ENCODE measurements at regions not wholly inside any gene's neighbourhood (a gene's known extent, or its start where the extent isn't known, plus 50 kb on each side); places are given as distances from the start of the nearest gene placed in this dataset.
A peak's percentile ranks its signal among the peaks of the same experiment; 100 is the strongest.
"Not testable (repeated sequence)": the region's sequence is repeated elsewhere in the genome, so short reads cannot be mapped to it uniquely, and the experiment has no call there.

DNA sequence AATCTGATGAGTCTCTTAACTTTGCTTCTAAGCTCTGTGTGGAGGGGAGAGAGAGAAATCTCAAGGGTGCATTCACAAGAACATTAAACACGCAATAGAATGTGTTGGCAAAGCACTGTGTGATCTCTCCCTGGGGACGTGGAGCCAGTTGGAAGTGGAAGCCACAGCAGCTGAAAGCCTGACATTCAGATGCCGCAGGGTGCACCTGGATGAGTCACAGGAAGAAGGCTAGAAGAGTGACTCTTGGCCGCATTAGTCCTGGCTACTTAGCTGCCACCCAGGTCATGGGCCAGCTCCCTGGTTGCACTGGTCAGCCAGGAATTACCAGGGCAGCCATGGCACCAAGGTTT lies 186.9 kb downstream of the ADRA2C start:
- H4K20me1 ChIP-seq (ENCODE audit: insufficient read depth, low read length); H2AFZ ChIP-seq (ENCODE audit: low read length); H3K79me2 ChIP-seq (ENCODE audit: low read length); DNase-seq; H3K4me3 ChIP-seq (ENCODE audit: low read length); H3K27me3 ChIP-seq (replicated peaks; ENCODE audit: insufficient read depth, low read length); H3K9me3 ChIP-seq (replicated peaks; ENCODE audit: insufficient read depth, low read length); H3K9me2 ChIP-seq (replicated peaks; ENCODE audit: insufficient read depth, low read length); H3K36me3 ChIP-seq (replicated peaks; ENCODE audit: insufficient read depth, low read length): not testable (repeated sequence)
- Histone ChIP-seq H3K9ac (ENCODE audit: low read length) (peak overlapping the region; percentile 34; the same call in 1 of the 2 replicates), H3K4me2 (ENCODE audit: low read depth, low read length) (peak overlapping the region; percentile 49; the same call in 1 of the 2 replicates), H3K27ac (ENCODE audit: low read length) (peak overlapping the region; percentile 88), H3K4me1 (ENCODE audit: low read length) (peaks cover 19% of the 10 kb centered on the region), H3F3A (ENCODE audit: insufficient read depth, low read length) (peaks cover 21% of the 10 kb centered on the region)

DNA sequence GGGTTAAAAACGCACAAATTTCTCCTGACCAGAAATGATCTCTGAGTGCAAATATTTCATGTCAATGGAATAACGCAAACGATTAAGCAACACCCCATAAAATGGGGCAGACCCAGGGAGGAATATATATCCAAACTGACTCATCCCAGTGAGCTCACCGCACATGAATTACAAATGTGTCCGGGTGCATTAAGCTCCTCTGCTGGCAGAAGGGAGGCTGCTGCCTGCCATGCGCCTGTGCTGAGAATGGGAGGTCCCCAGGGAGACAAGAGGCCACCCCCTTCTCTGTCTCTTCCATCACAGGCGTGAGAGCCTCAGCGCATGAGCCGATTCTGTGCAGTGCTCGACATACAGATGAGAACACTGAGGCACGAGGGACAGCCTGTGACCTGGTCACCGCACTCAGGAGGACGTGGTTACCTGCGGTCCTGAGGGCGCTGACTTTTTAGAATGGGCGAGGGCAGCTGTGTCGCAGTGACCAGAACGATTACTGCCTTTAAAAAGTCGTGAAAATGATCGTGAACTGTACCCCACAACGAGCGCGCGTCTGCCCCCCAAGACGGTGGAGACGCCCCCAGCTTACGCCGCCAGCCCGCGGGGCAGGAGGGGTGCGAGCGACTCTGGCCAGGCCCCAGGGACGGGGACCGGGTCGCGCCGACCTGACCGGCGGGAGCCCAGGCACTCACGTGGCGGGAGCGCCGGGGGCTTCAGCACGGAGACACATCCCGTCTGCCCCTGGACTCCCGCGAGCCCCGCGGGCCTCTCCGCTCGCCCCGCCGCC lies 188.5 kb downstream of the ADRA2C start:
- not testable (repeated sequence) for H4K20me1 ChIP-seq (ENCODE audit: insufficient read depth, low read length); H3K27me3 ChIP-seq (replicated peaks; ENCODE audit: insufficient read depth, low read length); H3K36me3 ChIP-seq (replicated peaks; ENCODE audit: insufficient read depth, low read length); H3K79me2 ChIP-seq (ENCODE audit: low read length); H2AFZ ChIP-seq (ENCODE audit: low read length); H3K9me3 ChIP-seq (replicated peaks; ENCODE audit: insufficient read depth, low read length); H3K9me2 ChIP-seq (replicated peaks; ENCODE audit: insufficient read depth, low read length)
- Histone ChIP-seq H3K4me1 (ENCODE audit: low read length) (peaks cover 19% of the 10 kb centered on the region), H3K4me2 (ENCODE audit: low read depth, low read length) (peak overlapping the region; percentile 65), H3K4me3 (ENCODE audit: low read length) (peak overlapping the region; percentile 74), H3K27ac (ENCODE audit: low read length) (peak overlapping the region; percentile 88; the same call in 1 of the 2 replicates), H3K9ac (ENCODE audit: low read length) (peak overlapping the region; percentile 95), H3F3A (ENCODE audit: insufficient read depth, low read length) (peaks cover 21% of the 10 kb centered on the region)
- DNase-seq: peak; percentile 80

DNA sequence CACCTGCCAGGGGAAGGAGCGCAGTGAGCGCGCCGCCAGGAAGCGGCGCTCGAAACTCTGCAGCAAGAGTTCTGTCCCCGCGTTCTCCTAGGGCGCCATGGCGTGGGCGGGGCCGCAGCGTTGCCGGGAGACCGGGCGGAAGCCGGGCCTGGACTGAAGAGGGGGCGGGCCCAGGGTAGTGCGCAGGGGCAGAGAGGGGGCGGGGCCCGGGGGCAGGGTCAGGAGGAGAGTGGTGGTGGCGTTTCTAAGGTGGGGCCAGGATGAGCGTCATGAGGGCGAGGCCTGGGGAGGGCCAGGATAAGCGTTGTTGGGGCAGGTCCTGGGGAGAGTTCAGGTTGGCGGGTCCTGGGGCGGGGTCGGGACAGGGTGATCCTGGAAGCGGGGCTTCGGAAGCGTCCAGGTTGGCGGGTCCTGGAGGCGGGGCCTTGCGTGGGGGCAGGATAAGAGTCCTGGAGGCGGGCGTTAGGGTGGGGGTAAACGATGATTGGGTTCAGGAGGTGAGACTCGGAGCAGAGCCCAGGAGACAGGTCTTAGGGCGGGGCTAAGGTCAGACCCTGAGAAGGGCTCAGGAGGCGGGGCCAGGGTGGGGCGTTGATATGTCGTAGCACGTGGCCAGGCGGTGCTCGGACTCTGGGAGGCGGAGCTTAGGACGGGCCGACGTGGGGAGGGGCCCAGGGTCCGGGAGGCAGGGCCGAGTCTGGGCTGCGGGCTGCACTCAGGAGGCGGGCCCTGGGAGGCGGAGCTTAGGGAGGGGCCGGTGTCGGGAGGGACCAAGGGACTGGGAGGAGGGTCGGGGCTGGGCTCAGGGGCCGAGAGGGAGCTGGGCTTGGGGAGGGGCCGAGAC lies 189.4 kb downstream of the ADRA2C start:
- H3K27me3 ChIP-seq (replicated peaks; ENCODE audit: insufficient read depth, low read length); H3K36me3 ChIP-seq (replicated peaks; ENCODE audit: insufficient read depth, low read length); H3K9me2 ChIP-seq (replicated peaks; ENCODE audit: insufficient read depth, low read length); H3K9me3 ChIP-seq (replicated peaks; ENCODE audit: insufficient read depth, low read length); H3K79me2 ChIP-seq (ENCODE audit: low read length); H2AFZ ChIP-seq (ENCODE audit: low read length); H4K20me1 ChIP-seq (ENCODE audit: insufficient read depth, low read length): not testable (repeated sequence)
- H3K9ac ChIP-seq (ENCODE audit: low read length): peak overlapping the region; percentile 95
- peak overlapping the region; percentile 74 for H3K4me3 ChIP-seq (ENCODE audit: low read length)
- peaks cover 19% of the 10 kb centered on the region for H3K4me1 ChIP-seq (ENCODE audit: low read length)
- H3K27ac ChIP-seq (ENCODE audit: low read length): peak overlapping the region; percentile 88; the same call in 1 of the 2 replicates
- H3K4me2 ChIP-seq (ENCODE audit: low read depth, low read length): peak overlapping the region; percentile 65; the same call in 1 of the 2 replicates
- DNase-seq: peak; percentile 98
- peaks cover 21% of the 10 kb centered on the region for H3F3A ChIP-seq (ENCODE audit: insufficient read depth, low read length)

DNA sequence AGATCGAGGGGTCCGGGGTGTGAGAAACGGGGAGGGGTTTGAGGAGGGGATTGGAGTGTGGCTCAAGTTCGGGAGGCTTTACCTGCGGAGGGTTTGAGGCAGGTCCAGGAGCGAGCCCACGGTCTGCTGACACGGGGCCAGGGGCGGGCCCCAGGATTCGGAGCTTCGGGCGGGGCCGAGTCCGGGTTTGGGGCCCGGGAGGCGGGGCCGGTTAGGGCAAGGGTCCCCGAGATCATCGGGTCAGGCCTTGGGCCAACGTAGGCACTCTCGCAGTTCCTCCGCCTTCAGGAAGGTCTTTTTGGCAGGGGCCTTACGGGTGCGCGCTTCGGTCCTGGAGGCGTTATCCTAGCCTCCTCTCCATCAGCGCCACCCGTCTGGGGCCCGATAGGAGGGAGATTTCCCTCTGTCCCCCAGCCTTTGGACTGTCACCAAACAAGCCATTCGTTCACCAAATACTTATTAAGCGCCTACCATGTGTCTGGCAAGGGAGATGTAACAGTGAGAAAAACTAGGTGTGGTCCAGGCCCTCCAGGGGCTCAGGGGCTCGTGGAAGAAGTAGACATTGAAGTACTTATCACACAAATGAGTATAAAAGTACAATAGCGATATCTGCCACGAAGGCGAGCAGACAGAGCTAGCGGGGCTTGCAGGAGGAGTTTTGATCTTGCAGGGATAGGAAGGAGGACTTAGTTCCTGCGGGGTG lies 190.1 kb downstream of the ADRA2C start:
- Histone ChIP-seq H3K4me3 (ENCODE audit: low read length) (peak overlapping the region; percentile 48), H3K4me1 (ENCODE audit: low read length) (peaks cover 19% of the 10 kb centered on the region), H3F3A (ENCODE audit: insufficient read depth, low read length) (peaks cover 21% of the 10 kb centered on the region), H3K4me2 (ENCODE audit: low read depth, low read length) (peak overlapping the region; percentile 34; the same call in 1 of the 2 replicates), H3K9ac (ENCODE audit: low read length) (peak overlapping the region; percentile 45; the same call in 1 of the 2 replicates)
- DNase-seq; H2AFZ ChIP-seq (ENCODE audit: low read length); H3K27me3 ChIP-seq (replicated peaks; ENCODE audit: insufficient read depth, low read length); H3K27ac ChIP-seq (ENCODE audit: low read length); H3K9me2 ChIP-seq (replicated peaks; ENCODE audit: insufficient read depth, low read length); H3K79me2 ChIP-seq (ENCODE audit: low read length); H3K9me3 ChIP-seq (replicated peaks; ENCODE audit: insufficient read depth, low read length); H4K20me1 ChIP-seq (ENCODE audit: insufficient read depth, low read length); H3K36me3 ChIP-seq (replicated peaks; ENCODE audit: insufficient read depth, low read length): not testable (repeated sequence)

DNA sequence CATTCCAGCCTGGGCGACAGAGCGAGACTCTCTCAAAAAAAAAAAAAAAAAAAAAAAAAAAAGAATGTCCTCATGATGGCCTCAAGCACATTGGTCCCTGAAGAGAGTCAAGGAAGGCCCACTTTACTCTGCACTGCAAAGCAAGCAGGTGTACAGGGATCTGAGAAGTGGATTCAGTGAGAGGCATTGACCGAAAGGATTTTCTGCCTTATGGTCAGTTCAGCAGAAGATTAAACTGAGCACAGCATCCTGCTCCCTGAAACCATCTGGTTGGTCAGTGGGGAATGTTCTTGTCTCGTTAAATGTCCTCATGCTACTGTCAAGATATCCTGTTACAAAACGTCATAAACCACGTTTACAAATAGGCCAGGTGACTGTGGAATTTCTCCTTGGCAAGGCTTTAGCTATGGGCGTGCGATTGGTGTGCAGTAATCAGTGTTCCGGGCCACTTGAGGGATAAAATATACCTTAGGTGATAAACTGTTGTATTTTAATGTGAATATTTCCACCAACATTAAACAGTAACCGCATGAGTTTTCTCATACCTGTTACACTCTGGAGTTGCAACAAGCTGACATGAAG lies 195.0 kb downstream of the ADRA2C start:
- H3K4me2 ChIP-seq (ENCODE audit: low read depth, low read length); DNase-seq; H4K20me1 ChIP-seq (ENCODE audit: insufficient read depth, low read length); H3K36me3 ChIP-seq (replicated peaks; ENCODE audit: insufficient read depth, low read length); H2AFZ ChIP-seq (ENCODE audit: low read length); H3K27ac ChIP-seq (ENCODE audit: low read length); H3K4me3 ChIP-seq (ENCODE audit: low read length); H3K27me3 ChIP-seq (replicated peaks; ENCODE audit: insufficient read depth, low read length); H3K9me2 ChIP-seq (replicated peaks; ENCODE audit: insufficient read depth, low read length); H3K4me1 ChIP-seq (ENCODE audit: low read length); H3F3A ChIP-seq (ENCODE audit: insufficient read depth, low read length); H3K9me3 ChIP-seq (replicated peaks; ENCODE audit: insufficient read depth, low read length); H3K9ac ChIP-seq (ENCODE audit: low read length); H3K79me2 ChIP-seq (ENCODE audit: low read length): not testable (repeated sequence)

DNA sequence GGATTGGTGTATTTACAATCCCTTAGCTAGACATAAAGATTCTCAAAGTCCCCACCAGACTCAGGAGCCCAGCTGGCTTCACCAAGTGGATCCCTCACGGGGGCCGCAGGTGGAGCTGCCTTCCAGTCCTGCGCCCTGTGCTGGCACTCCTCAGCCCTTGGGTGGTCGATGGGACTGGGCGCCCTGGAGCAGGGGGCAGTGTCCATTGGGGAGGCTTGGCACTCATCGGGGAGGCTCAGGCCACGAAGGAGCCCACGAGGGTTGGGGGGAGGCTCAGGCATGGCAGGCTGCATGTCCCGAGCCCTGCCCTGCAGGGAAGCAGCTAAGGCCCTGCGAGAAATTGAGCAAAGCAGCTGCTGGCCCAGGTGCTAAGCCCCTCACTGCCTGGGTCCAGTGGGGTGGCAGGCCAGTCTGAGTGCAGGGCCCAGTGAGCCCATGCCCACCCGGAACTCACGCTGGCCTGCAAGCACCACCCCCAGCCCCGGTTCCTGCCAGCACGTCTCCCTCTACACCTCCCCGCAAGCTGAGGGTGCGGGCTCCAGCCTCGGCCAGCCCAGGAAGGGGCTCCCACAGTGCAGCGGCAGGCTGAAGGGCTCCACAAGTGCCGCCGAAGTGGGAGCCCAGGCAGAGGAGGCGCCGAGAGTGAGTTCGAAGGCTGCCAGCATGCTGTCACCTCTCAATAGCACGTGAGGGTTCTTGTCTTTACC lies 198.5 kb downstream of the ADRA2C start:
- H2AFZ ChIP-seq (ENCODE audit: low read length); H3K36me3 ChIP-seq (replicated peaks; ENCODE audit: insufficient read depth, low read length); H4K20me1 ChIP-seq (ENCODE audit: insufficient read depth, low read length); H3K9me2 ChIP-seq (replicated peaks; ENCODE audit: insufficient read depth, low read length); DNase-seq; H3F3A ChIP-seq (ENCODE audit: insufficient read depth, low read length); H3K27ac ChIP-seq (ENCODE audit: low read length); H3K4me2 ChIP-seq (ENCODE audit: low read depth, low read length); H3K9me3 ChIP-seq (replicated peaks; ENCODE audit: insufficient read depth, low read length); H3K79me2 ChIP-seq (ENCODE audit: low read length); H3K4me1 ChIP-seq (ENCODE audit: low read length); H3K27me3 ChIP-seq (replicated peaks; ENCODE audit: insufficient read depth, low read length); H3K4me3 ChIP-seq (ENCODE audit: low read length); H3K9ac ChIP-seq (ENCODE audit: low read length): not testable (repeated sequence)

DNA sequence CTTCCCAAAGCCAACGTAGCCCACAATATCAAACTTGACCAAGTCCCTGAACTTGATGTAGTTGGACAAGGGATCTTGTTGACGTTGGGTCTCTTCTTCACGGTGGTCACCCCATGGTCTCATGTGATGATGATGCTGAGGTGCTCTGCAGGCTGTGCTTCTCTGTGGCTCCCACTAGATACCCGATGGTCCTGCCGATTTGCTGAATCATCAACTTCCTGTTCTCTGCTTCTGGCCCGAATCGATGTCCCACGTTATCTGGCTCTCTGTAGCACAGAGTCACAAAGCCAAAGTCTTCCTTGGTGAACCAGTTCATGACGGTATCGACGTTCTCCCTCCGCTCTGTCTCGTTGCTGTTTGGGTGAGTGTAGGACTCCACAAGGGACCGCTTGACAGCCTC lies 201.0 kb downstream of the ADRA2C start:
- not testable (repeated sequence) for H3K36me3 ChIP-seq (replicated peaks; ENCODE audit: insufficient read depth, low read length); H3K4me1 ChIP-seq (ENCODE audit: low read length); DNase-seq; H3K27ac ChIP-seq (ENCODE audit: low read length); H3K27me3 ChIP-seq (replicated peaks; ENCODE audit: insufficient read depth, low read length); H4K20me1 ChIP-seq (ENCODE audit: insufficient read depth, low read length); H3K79me2 ChIP-seq (ENCODE audit: low read length); H3K9me2 ChIP-seq (replicated peaks; ENCODE audit: insufficient read depth, low read length); H3K4me2 ChIP-seq (ENCODE audit: low read depth, low read length); H3K9me3 ChIP-seq (replicated peaks; ENCODE audit: insufficient read depth, low read length); H2AFZ ChIP-seq (ENCODE audit: low read length); H3F3A ChIP-seq (ENCODE audit: insufficient read depth, low read length); H3K9ac ChIP-seq (ENCODE audit: low read length); H3K4me3 ChIP-seq (ENCODE audit: low read length)
